Stimulated activated CD8-positive, alpha-beta memory T cell treated with anti-CD3 and anti-CD28 coated beads, Interleukin-7, amount 100 ng/mL, for 4 hours (primary cell): ENCODE measurements at regions not wholly inside any gene's neighbourhood (a gene's known extent, or its start where the extent isn't known, plus 50 kb on each side); places are given as distances from the start of the nearest gene placed in this dataset.
"Not testable (repeated sequence)": the region's sequence is repeated elsewhere in the genome, so short reads cannot be mapped to it uniquely, and the experiment has no call there.

Experiments used
- DNase-seq, 2 donors: peaks; one replicate each; pipeline ENCODE4 v3.0.0-alpha.2; 2020; ENCODE audit warnings: low read depth in 2 of 2

- DNase-seq, result no peak
These were observed 90.2 kb downstream of the ZNF467 start for GRCh38 chr7:149683181-149683580.

GRCh38 chr7:149682038-149682437 is 91.3 kb downstream of the ZNF467 start:
- DNase-seq, result no peak

- DNase-seq, result no peak
These were observed 92.1 kb downstream of the ZNF467 start for GRCh38 chr7:149681274-149681673.

GRCh38 chr7:149680331-149681025 is 92.9 kb downstream of the ZNF467 start:
- DNase-seq, result no peak

- not testable (repeated sequence) for DNase-seq
These were observed 98.5 kb downstream of the ZNF467 start for GRCh38 chr7:149674728-149675385.

GRCh38 chr7:149673006-149673405 is 100.4 kb downstream of the ZNF467 start:
- DNase-seq, result no peak

- DNase-seq, result no peak
These were observed 103.1 kb downstream of the ZNF467 start for GRCh38 chr7:149670288-149670687.

- DNase-seq, result no peak
These were observed 104.1 kb downstream of the ZNF467 start for GRCh38 chr7:149669121-149669818.

- no peak for DNase-seq
These were observed 106.9 kb downstream of the ZNF467 start for GRCh38 chr7:149666360-149666945.

- not testable (repeated sequence) for DNase-seq
These were observed 107.8 kb downstream of the ZNF467 start for GRCh38 chr7:149665618-149666017.

- no peak for DNase-seq
These were observed 108.7 kb downstream of the ZNF467 start for GRCh38 chr7:149664666-149665065.

- no peak for DNase-seq
These were observed 109.2 kb downstream of the ZNF467 start for GRCh38 chr7:149664176-149664575.

- peak; percentile 17 to 31 for DNase-seq
These were observed 110.7 kb downstream of the ZNF467 start for GRCh38 chr7:149662591-149663095.

- DNase-seq, result no peak
These were observed 117.6 kb downstream of the ZNF467 start for GRCh38 chr7:149655784-149656183.

- no peak for DNase-seq
These were observed 118.8 kb downstream of the ZNF467 start for GRCh38 chr7:149654588-149654987.

GRCh38 chr7:149650190-149650589 is 123.2 kb downstream of the ZNF467 start:
- not testable (repeated sequence) for DNase-seq

GRCh38 chr7:149644754-149645153 is 128.6 kb downstream of the ZNF467 start:
- no peak for DNase-seq

GRCh38 chr7:149642589-149642988 is 130.8 kb downstream of the ZNF467 start:
- no peak for DNase-seq

- DNase-seq, result no peak
These were observed 134.6 kb downstream of the ZNF467 start for GRCh38 chr7:149638566-149639320.

- DNase-seq, result no peak
These were observed 135.3 kb downstream of the ZNF467 start for GRCh38 chr7:149637911-149638565.
